Inflammatory macrophage treated with lipopolysaccharide for 4 hours (primary cell): ENCODE measurements at regions not wholly inside any gene's neighbourhood (a gene's known extent, or its start where the extent isn't known, plus 50 kb on each side); places are given as distances from the start of the nearest gene placed in this dataset.

Source experiments
- DNase-seq: peaks from one replicate; pipeline ENCODE4 v3.0.0-alpha.2; 2020

GRCh38 chr2:105649534-105649933 lies 95.2 kb upstream of the NCK2 start:
- no peak for DNase-seq

- no peak for DNase-seq
Measured at GRCh38 chr2:105647731-105648130, 97.0 kb upstream of the NCK2 start.

- DNase-seq = no peak
Measured at GRCh38 chr2:105646774-105647076, 98.0 kb upstream of the NCK2 start.

DNA sequence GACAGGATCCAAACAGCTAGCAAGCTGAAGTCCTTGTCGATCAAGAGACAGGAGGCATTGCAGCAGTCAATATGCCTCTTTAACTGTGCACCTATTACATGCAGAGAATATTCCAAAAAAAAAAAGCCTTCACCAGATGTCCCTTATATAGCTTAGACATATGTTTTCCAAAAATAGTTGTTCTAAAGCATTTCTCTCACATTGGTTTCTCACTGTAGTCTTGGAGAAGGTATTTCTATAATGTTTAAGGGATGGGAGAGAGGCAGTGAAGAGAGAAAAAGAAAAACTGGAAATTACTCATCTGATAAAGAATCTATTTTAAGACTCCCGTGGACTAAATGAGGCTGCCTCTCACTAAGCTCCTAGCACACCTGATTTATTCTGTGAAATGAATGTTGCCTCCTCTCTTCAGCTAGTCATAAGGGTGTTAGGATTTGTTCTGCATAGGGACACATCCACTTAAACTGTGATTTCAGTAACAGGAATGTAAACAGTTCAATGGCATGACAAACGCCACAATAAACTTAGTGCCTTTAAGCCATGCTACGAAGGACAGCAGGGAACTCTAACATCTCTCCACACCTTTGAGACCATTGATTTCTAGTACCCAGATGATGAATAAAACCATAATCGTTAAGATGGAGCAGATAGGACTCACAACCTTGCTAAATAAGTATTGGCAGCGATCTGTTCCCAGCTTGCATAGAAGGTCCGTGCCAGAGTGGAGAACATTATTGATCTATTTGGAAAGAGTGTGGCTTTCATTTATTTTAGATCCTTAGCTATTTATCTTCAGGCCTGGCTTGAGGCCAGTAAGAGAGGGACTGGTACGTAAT lies 98.6 kb upstream of the NCK2 start:
- DNase-seq = no peak

DNA sequence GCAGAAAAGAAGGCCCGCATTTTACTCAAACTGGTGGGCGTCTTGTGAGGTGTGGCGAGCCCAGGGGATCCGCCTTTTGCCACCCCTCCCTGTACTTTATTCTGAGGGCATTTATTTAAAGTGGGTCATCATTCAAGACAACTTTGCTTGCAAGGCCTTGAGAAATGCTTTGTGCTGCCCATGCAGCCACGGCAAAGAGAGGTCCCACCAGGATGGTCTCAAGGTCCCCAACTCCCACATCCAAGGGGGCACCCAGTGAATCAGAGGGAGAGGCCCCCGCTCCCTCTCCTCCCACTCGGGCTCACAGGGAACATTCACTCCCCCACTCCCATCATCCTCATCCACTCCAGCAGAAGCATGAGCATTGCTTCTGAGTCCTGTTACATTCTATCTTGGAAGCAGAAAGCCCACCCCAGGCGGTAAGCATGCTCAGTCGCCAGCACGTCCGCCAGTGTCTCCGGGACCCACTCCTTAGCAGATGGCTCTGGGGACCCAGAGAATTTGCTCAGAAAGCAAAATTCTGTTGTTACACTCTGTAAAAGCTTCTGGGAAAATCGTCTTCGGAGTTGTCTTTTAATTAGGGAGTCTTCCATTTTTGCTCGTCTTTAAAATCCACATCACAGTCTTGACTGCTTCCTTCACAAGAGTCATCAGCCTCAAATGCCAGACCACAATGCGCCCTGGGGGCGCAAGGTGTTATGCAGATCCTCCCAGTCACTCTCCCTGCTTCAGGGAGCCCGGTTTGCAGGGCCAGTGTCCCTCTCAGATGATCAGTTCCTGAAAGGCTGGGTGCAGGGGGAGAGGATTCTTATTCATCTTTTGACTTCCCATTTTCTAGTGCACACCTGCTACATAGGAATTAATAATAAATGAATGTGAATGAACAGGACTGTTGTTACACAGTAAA lies 99.4 kb upstream of the NCK2 start:
- DNase-seq = no peak

GRCh38 chr2:105644174-105644980 lies 100.3 kb upstream of the NCK2 start:
- no peak for DNase-seq

GRCh38 chr2:105643405-105644173 lies 101.1 kb upstream of the NCK2 start:
- no peak for DNase-seq

DNA sequence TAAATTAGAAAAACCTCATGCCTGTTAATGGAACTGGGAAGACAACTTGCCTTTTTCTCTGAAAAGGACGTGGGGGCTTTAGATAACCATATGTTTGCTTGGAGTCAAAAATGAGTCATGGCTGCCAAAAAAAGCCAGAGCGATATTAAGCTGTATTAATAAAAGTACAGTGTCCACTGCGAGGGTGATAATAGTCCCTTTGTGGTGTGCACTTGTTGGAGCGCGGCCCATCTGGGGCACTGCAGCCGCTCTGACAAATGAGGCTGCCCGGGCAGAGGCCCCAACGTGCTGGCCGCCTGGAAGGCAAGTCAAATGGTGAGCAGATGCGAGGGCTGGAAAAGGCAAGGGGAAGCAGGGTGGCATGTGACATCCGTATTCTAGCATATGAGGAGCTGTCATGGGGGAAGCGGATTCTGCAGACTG lies 103.3 kb upstream of the NCK2 start:
- no peak for DNase-seq

GRCh38 chr2:105640246-105640645 lies 104.5 kb upstream of the NCK2 start:
- DNase-seq = no peak

GRCh38 chr2:105636109-105636740 lies 108.5 kb upstream of the NCK2 start:
- no peak for DNase-seq

DNA sequence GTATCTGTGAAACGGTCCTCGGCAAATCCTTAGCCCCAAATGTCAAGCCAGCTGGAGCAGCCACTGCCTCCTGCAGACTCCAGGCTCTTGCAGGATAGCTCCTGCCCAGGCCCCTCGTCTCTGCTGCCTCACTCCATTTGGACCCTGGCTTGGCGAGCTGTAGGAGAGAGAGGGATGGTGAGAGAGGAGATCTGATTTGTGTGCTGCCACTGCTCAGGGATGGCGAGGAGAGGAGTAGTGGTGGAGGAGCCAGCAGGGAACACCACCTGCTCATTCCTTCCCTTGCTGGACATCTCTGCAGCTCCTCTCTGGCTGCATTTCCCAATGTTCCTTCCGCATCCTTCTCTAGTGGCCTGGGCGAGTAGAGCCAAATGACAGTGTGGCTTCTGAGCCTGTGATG lies 109.1 kb upstream of the NCK2 start:
- DNase-seq = no peak

DNA sequence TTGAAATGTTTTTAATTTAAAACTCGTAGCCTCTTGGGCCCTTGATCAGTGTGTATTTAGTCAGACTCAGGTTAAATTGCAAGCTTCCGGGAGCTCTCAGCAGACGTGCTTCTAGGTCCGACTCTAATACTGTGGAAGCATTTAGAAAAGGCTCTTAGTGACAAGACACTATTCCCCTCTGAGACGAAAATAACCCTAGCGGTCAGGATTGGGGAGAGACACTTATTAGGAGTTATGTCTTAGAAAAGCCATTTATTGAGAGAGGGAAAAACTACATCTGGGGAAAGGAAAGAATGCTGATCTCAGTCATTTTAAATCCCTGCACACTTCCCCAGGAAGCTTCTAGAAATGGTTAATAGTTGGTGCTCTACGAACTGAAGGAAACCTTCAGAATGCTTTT lies 110.5 kb upstream of the NCK2 start:
- no peak for DNase-seq

DNA sequence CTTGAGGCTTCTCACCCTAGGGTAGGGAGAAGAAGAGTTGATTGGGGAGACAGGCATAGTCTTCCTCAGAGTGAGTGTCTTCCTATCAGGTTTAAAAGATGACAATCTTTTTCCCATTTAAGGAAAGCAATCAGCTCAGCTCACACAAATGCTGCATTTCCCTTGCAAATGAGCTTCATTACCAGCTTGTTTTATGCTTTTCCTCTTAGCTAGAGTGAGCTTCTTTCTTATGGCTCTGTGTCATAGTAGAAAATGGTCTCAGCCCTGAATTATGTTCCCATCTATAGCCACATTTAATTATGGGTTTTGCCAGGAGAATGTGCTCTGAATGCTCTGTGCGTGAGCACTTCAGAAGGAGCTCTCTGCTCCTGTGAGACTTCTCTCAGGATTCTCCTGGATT lies 112.8 kb upstream of the NCK2 start:
- DNase-seq = no peak

GRCh38 chr2:105631011-105631410 lies 113.7 kb upstream of the NCK2 start:
- no peak for DNase-seq

DNA sequence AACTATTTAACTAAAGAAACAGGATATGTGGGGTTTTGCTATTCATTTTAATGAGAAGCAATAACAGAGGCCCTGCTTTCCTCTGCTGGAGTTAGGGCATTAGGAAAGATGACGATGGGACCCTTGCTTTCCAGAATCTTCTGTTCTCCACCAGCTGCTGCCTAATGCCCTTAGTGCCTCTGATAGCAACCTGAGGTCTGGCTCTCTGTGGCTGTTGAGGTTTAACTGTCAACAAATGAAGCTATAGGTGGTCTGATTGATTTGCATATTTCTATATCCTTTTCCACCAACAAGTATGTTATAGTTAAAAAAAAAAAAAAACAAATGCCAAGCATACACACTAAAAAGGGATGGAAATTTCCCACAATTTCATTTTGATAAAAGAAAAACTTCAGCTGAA lies 115.1 kb upstream of the NCK2 start:
- no peak for DNase-seq

DNA sequence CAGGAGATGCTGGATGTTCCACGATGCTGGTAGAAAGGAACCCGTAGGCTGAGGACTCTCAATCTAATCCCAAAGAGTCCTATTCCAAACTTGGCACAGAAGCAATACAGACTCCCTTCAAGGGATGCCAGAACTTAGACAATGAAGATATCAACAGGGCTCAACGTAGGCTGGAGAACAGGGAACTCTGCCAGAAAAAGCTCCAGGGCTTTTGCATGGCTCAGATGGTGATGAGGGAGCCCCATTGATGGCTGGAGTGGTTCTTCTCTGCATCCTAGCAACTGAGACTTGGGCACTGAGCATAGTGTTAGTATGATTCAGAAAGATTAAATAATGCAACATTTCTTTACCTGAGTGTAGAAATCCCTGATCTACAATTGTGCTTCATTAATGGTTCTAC lies 117.2 kb upstream of the NCK2 start:
- no peak for DNase-seq

DNA sequence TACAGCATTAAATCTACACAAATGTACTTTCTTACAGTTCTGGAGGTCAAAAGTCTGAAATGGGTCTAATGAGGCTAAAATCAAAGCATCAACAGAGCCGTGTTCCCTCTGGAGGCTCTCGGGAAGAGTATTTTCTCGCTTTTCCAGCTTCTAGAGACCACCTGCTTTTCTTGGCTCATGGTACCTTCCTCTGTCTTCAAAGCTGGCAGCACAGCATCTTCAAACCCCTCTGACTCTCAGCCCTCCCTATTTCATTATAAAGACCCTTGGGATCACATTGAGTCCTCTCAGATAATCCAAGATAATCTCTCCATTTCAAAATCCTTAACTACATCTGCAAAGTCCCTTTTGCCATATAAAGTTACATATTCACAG lies 117.8 kb upstream of the NCK2 start:
- no peak for DNase-seq

DNA sequence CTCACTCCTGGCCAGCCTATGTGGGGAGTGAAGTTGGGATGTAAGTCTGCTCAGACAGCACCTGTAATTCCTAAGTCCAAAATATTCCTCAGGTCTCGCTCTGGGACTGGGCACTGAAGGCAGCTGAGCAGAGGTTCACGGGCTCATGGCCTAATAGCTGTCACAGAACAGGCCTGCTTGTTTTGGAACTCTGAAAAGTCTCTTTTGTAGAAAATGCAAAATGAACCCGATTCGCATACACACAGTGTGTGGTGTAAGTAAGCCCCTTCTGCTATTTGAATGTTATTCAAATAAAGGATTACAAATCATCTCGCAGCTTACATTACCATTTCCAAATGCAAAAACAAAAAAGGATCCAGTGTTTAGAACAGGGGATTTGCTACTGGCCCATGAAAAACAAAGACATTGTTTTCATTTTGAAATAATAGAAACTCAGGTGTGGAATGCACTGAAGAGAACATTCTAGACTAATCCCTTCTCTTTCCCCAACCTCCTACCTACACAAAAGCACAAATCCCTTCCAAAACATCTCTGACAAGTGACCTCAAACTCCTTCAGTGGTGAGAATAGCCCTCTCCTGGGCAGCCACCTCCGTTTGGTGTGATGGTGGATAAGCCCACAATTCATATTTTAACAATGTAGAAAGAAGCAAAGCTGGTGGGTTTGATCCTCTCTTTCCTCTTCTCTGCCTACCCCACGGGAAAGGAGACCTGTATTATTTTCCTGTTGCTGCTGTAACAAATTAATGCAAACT lies 118.3 kb upstream of the NCK2 start:
- no peak for DNase-seq

DNA sequence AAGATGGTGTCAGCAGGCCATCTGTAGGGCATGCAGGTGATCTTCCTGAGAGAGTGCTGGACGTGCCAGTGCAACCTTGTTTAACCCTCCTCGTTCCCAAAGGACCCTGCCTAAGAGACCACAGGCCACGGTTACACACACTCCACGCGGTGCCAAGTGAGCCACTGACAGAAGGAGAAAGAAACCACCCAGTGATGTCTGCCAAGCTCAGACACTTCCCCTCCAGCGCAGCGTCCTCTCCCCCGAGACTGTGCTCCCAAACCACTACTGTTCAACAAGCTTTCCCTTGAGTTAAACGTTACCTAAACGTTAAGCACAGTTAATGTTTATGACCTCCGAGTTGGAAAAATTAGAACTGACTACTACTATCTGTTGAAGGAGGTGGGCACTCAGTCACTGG lies 119.1 kb upstream of the NCK2 start:
- no peak for DNase-seq

- no peak for DNase-seq
Measured at GRCh38 chr2:105621038-105621437, 123.7 kb upstream of the NCK2 start.

- no peak for DNase-seq
Measured at GRCh38 chr2:105618351-105618659, 126.4 kb upstream of the NCK2 start.
